HepG2 (cell line): ENCODE measurements at regions not wholly inside any gene's neighbourhood (a gene's known extent, or its start where the extent isn't known, plus 50 kb on each side); places are given as distances from the start of the nearest gene placed in this dataset.

Experiments used
- ATAC-seq: fragments of 200-7000 bp; cut with Tn5 transposase; 3 replicates; pipeline ENCODE4 v1.9.1; 2020; ENCODE audit warnings: mild to moderate bottlenecking, moderate library complexity
- BruUV-seq: library from RNA; stranded (reverse); fragments of 400-500 nt; replicated peaks from 2 replicates; lab custom pipeline; 2021; lab: Mats Ljungman, UMichigan
- CTCF ChIA-PET: fragments of 300-600 bp; formaldehyde crosslinking; extraction: SDS; loops from one replicate; lab custom pipeline; 2021; ENCODE audit warnings: low total read pairs, inconsistent platforms, low intra/inter-chr PET ratio; lab: Yijun Ruan, JAX
- POLR2A ChIA-PET: fragments of 350-600 bp; sonication (Branson Sonifier 250); formaldehyde crosslinking; loops from one replicate; lab custom pipeline; 2020; ENCODE audit warnings: antibody characterized with exemption, inconsistent platforms; lab: Yijun Ruan, JAX
- DNase-seq: peaks from one replicate; pipeline ENCODE4 v3.0.0-alpha.2; 2015; ENCODE audit warnings: low spot score
- FAIRE-seq: peaks from 3 replicates; lab custom pipeline; 2011; peaks lifted over from hg19 to GRCh38; lab: Jason Lieb, UNC
- H2AFZ ChIP-seq: one replicate; pipeline ENCODE4 v1.6.1; 2011; ENCODE audit warnings: low read length, inconsistent platforms
- H3K27ac ChIP-seq: fragments of 300-600 bp; 3 replicates; pipeline ENCODE4 v1.8.0; 2011; ENCODE audit warnings: mixed run types, mild to moderate bottlenecking, mixed read lengths, low read length, inconsistent platforms; ENCODE audit not compliant: insufficient read depth; ENCODE audit errors: extremely low read length
- H3K27me3 ChIP-seq, 2 experiments: fragments of 200-600 bp in 1 of 2; 2 replicates in 1 of 2; 3 replicates in 1 of 2; pipeline versions ENCODE4 v1.6.0 to v1.8.0; 2011; ENCODE audit warnings: low read length in 2 of 2, mild to moderate bottlenecking in 2 of 2, moderate library complexity in 2 of 2, inconsistent platforms in 1 of 2; ENCODE audit not compliant: insufficient read depth in 2 of 2, control insufficient read depth in 1 of 2
- H3K36me3 ChIP-seq, 2 experiments: fragments of 200-600 bp in 1 of 2; replicated peaks in 1 of 2; 2 replicates in 1 of 2; 3 replicates in 1 of 2; pipeline versions ENCODE4 v1.5.1 to v1.8.0; 2011; ENCODE audit warnings: low read length in 2 of 2, inconsistent platforms in 1 of 2; ENCODE audit not compliant: insufficient read depth in 2 of 2, control insufficient read depth in 1 of 2
- H3K4me1 ChIP-seq: 2 replicates; pipeline ENCODE4 v1.5.1; 2012; ENCODE audit warnings: low read length, inconsistent platforms; ENCODE audit not compliant: insufficient read depth
- H3K4me2 ChIP-seq: 2 replicates; pipeline ENCODE4 v1.6.0; 2011; ENCODE audit warnings: low read depth, low read length, inconsistent platforms
- H3K4me3 ChIP-seq, 3 experiments: fragments of 200-600 bp in 1 of 3; sonication (generic), shearing (Covaris generic) in 1 of 3; replicated peaks in 1 of 3; 2 replicates each; pipeline ENCODE4 v1.5.1; 2011 to 2016; ENCODE audit warnings: low read length in 3 of 3, inconsistent platforms in 2 of 3, low read depth in 2 of 3, mild to moderate bottlenecking in 2 of 3, control low read depth in 1 of 3, mixed read lengths in 1 of 3; ENCODE audit not compliant: insufficient read depth in 1 of 3
- H3K79me2 ChIP-seq: one replicate; pipeline ENCODE4 v1.6.1; 2011; ENCODE audit warnings: low read length, inconsistent platforms; ENCODE audit not compliant: insufficient read depth
- H3K9ac ChIP-seq: 2 replicates; pipeline ENCODE4 v1.6.0; 2011; ENCODE audit warnings: mild to moderate bottlenecking, low read depth, low read length, inconsistent platforms; ENCODE audit not compliant: insufficient read depth
- H3K9me3 ChIP-seq: 2 replicates; pipeline ENCODE4 v1.5.1; 2012; ENCODE audit warnings: mild to moderate bottlenecking, low read length
- H4K20me1 ChIP-seq: 2 replicates; pipeline ENCODE4 v1.6.0; 2011; ENCODE audit warnings: inconsistent platforms, mild to moderate bottlenecking, low read length, moderate library complexity; ENCODE audit not compliant: insufficient read depth
- ATM ChIP-seq: fragments of 450-650 bp; IDR thresholded peaks from 2 replicates; pipeline ENCODE4 v1.7.1; 2017; ENCODE audit warnings: mild to moderate bottlenecking, borderline replicate concordance
- DRAP1 ChIP-seq: IDR thresholded peaks from 2 replicates; pipeline ENCODE4 v1.6.1; 2016; ENCODE audit warnings: missing genetic modification reagents, missing compliant biosample characterization
- HOXA9 ChIP-seq: sonication (generic); formaldehyde crosslinking; IDR thresholded peaks from 2 replicates; pipeline ENCODE4 v1.8.1; 2022; ENCODE audit warnings: missing genetic modification reagents, mild to moderate bottlenecking, moderate library complexity, borderline replicate concordance
- KDM2A ChIP-seq: sonication (generic); formaldehyde crosslinking; IDR thresholded peaks from 2 replicates; pipeline ENCODE4 v1.4.0; 2020; ENCODE audit warnings: low read depth, missing genetic modification reagents, borderline replicate concordance
- KMT2B ChIP-seq: IDR thresholded peaks from 2 replicates; pipeline ENCODE4 v1.6.1; 2016; ENCODE audit warnings: missing genetic modification reagents, missing compliant biosample characterization
- NR2F1 ChIP-seq, 2 experiments: fragments of 450-650 bp in 1 of 2; formaldehyde crosslinking in 1 of 2; IDR thresholded peaks; 2 replicates each; pipeline versions ENCODE4 v1.5.0 to v1.6.1; 2016 to 2020; ENCODE audit warnings: mild to moderate bottlenecking in 1 of 2, missing compliant biosample characterization in 1 of 2, missing genetic modification reagents in 1 of 2, moderate library complexity in 1 of 2
- ZBTB34 ChIP-seq: sonication (generic); formaldehyde crosslinking; IDR thresholded peaks from 2 replicates; pipeline ENCODE4 v1.8.0; 2022; ENCODE audit warnings: mild to moderate bottlenecking, missing genetic modification reagents
- ZFP41 ChIP-seq: sonication (generic); formaldehyde crosslinking; IDR thresholded peaks from 2 replicates; pipeline ENCODE4 v1.4.0; 2020; ENCODE audit warnings: mild to moderate bottlenecking, missing genetic modification reagents, borderline replicate concordance
- ZNF143 ChIP-seq: sonication (generic); formaldehyde crosslinking; IDR thresholded peaks from 2 replicates; pipeline ENCODE4 v1.4.0; 2020; ENCODE audit warnings: missing genetic modification reagents
- ZNF557 ChIP-seq: sonication (generic); formaldehyde crosslinking; IDR thresholded peaks from 2 replicates; pipeline ENCODE4 v1.4.0; 2020; ENCODE audit warnings: missing genetic modification reagents
- ZNF691 ChIP-seq: sonication (generic); formaldehyde crosslinking; IDR thresholded peaks from 2 replicates; pipeline ENCODE4 v1.4.0; 2020; ENCODE audit warnings: missing genetic modification reagents, low read depth, mild to moderate bottlenecking, borderline replicate concordance
- ZSCAN12 ChIP-seq: sonication (generic); formaldehyde crosslinking; IDR thresholded peaks from 2 replicates; pipeline ENCODE4 v1.9.0; 2021; ENCODE audit warnings: mild to moderate bottlenecking, missing genetic modification reagents
- in situ Hi-C: cut with HindIII; loops from 2 replicates; pipeline ENCODE4 v1.10.0; 2017; ENCODE audit warnings: low pct_unique_long_range_greater_than_20kb; ENCODE audit not compliant: extremely low pct_ligation_motif_present
- intact Hi-C: fragments of 100-400 bp; cut with micrococcal nuclease; formaldehyde crosslinking; loops from one replicate; pipeline ENCODE4 v1.10.0; 2022; ENCODE audit not compliant: unreplicated experiment

GRCh38 chr12:102302553-102302952 is 104.9 kb upstream of the PMCH start:
- Histone ChIP-seq H3K36me3 (no peaks in the 10 kb centered on the region), H4K20me1 (no peaks in the 10 kb centered on the region), H3K4me2 (no peak overlapping the region), H3K27me3 (no peaks in the 10 kb centered on the region), H3K79me2 (no peaks in the 10 kb centered on the region), H3K9ac (no peak overlapping the region), H2AFZ (no peak overlapping the region), H3K27ac (no peak overlapping the region), H3K9me3 (no peaks in the 10 kb centered on the region), H3K4me1 (no peaks in the 10 kb centered on the region), H3K4me3 (no peak overlapping the region)
- ChIA-PET CTCF (no interaction called here), POLR2A (no interaction called here)
- no peak for DNase-seq
- intact Hi-C loops (no loop called here), in situ Hi-C loops (loop anchor here (25.0 kb wide), 1 partner anchor 185 kb away; the partner anchor contains the start of gene IGF1)
- no TSS peak for BruUV-seq
- TF ChIP-seq KDM2A (CRISPR knock-in tag) (no peak), ZNF691 (CRISPR knock-in tag) (no peak), NR2F1 (CRISPR knock-in tag; IDR thresholded peaks at IDR 0.05) (no peak), ZFP41 (CRISPR knock-in tag) (no peak), DRAP1 (CRISPR knock-in tag) (no peak), HOXA9 (CRISPR knock-in tag) (no peak), KMT2B (CRISPR knock-in tag) (no peak)
- no peak for ATAC-seq
- FAIRE-seq, result no peak

GRCh38 chr12:102301547-102301946 is 103.9 kb upstream of the PMCH start:
- in situ Hi-C loops, result loop anchor here (25.0 kb wide), 1 partner anchor 186 kb away; the partner anchor contains the start of gene IGF1
- POLR2A ChIA-PET, result no interaction called here
- no peak overlapping the region for H3K27ac ChIP-seq
- H3K36me3 ChIP-seq, result no peaks in the 10 kb centered on the region
- H3K4me2 ChIP-seq, result no peak overlapping the region
- TF ChIP-seq ZBTB34 (no peak), ZSCAN12 (CRISPR knock-in tag) (no peak), ZNF557 (CRISPR knock-in tag) (no peak), ATM (no peak), ZNF143 (no peak)
- TF ChIP-seq, all 625 proteins: peak for 0
- Histone ChIP-seq H4K20me1 (no peaks in the 10 kb centered on the region), H3K9ac (no peak overlapping the region), H3K27me3 (no peaks in the 10 kb centered on the region), H3K9me3 (no peaks in the 10 kb centered on the region), H3K4me1 (no peaks in the 10 kb centered on the region), H2AFZ (no peak overlapping the region), H3K79me2 (no peaks in the 10 kb centered on the region), H3K4me3 (no peak overlapping the region)
- DNase-seq, result no peak
- no peak for ATAC-seq
- CTCF ChIA-PET, result interaction anchor here (0.8 to 2.0 kb wide), 3 partner anchors 183 to 401 kb away, joined by 3 to 11 read pairs (median 4); no protein-coding TSS in a partner anchor
- no peak for FAIRE-seq
- BruUV-seq, result no TSS peak
- intact Hi-C loops, result loop anchor here (1.0 to 2.0 kb wide), 3 partner anchors 183 to 401 kb away; no protein-coding TSS in a partner anchor
